Neural cell (in vitro differentiated cells): ENCODE measurements at regions not wholly inside any gene's neighbourhood (a gene's known extent, or its start where the extent isn't known, plus 50 kb on each side); places are given as distances from the start of the nearest gene placed in this dataset.

Experiments used
- H2AFZ ChIP-seq: fragments of 200-600, 300-800 bp; sonication (generic), shearing (Covaris generic); 2 replicates; pipeline ENCODE4 v1.6.0; 2014; ENCODE audit warnings: low read depth, mild to moderate bottlenecking, antibody characterized with exemption, low read length, moderate library complexity
- H3F3A ChIP-seq: fragments of 200-600 bp; shearing (Covaris generic); 2 replicates; pipeline ENCODE4 v1.6.1; 2016; ENCODE audit warnings: mild to moderate bottlenecking, moderate library complexity, mixed read lengths, antibody characterized with exemption, low read length; ENCODE audit not compliant: insufficient read depth, poor library complexity, severe bottlenecking
- H3K27ac ChIP-seq: fragments of 200-600, 300-800 bp; sonication (generic), shearing (Covaris generic); 2 replicates; pipeline ENCODE4 v1.5.1; 2014; ENCODE audit warnings: mild to moderate bottlenecking, low read length, moderate library complexity
- H3K27me3 ChIP-seq: fragments of 300-800, 200-600 bp; sonication (generic), shearing (Covaris generic); 2 replicates; pipeline ENCODE4 v1.6.0; 2014; ENCODE audit warnings: mild to moderate bottlenecking, low read depth, low read length, moderate library complexity; ENCODE audit not compliant: insufficient read depth
- H3K36me3 ChIP-seq: fragments of 300-800, 200-600 bp; sonication (generic), shearing (Covaris generic); 2 replicates; pipeline ENCODE4 v1.5.1; 2014; ENCODE audit warnings: mild to moderate bottlenecking, antibody characterized with exemption, low read length, moderate library complexity; ENCODE audit not compliant: insufficient read depth
- H3K4me2 ChIP-seq: fragments of 300-800, 200-600 bp; sonication (generic), shearing (Covaris generic); 2 replicates; pipeline ENCODE4 v1.6.0; 2014; ENCODE audit warnings: mild to moderate bottlenecking, low read length
- H3K4me3 ChIP-seq: fragments of 300-800, 200-600 bp; sonication (generic), shearing (Covaris generic); 2 replicates; pipeline ENCODE4 v1.5.1; 2014; ENCODE audit warnings: mild to moderate bottlenecking, low read length, moderate library complexity
- H3K79me2 ChIP-seq: fragments of 200-600 bp; shearing (Covaris generic); replicated peaks from 2 replicates; pipeline ENCODE4 v1.6.0; 2014; ENCODE audit warnings: mild to moderate bottlenecking, low read length, moderate library complexity; ENCODE audit not compliant: insufficient read depth
- H3K9ac ChIP-seq: fragments of 300-800, 200-600 bp; sonication (generic), shearing (Covaris generic); 2 replicates; pipeline ENCODE4 v1.6.1; 2016; ENCODE audit warnings: mild to moderate bottlenecking, low read length, mixed read lengths
- H3K9me2 ChIP-seq: fragments of 200-600 bp; shearing (Covaris generic); 2 replicates; pipeline ENCODE4 v1.6.1; 2016; ENCODE audit warnings: mild to moderate bottlenecking, low read length, mixed read lengths; ENCODE audit not compliant: insufficient read depth
- H3K9me3 ChIP-seq: fragments of 200-600, 300-800 bp; sonication (generic), shearing (Covaris generic); 2 replicates; pipeline ENCODE4 v1.6.1; 2016; ENCODE audit warnings: mild to moderate bottlenecking, mixed run types, low read length, moderate library complexity, mixed read lengths
- H4K20me1 ChIP-seq: fragments of 200-600 bp; shearing (Covaris generic); 2 replicates; pipeline ENCODE4 v1.6.1; 2016; ENCODE audit warnings: mild to moderate bottlenecking, mixed run types; ENCODE audit not compliant: insufficient read depth
- EP300 ChIP-seq: fragments of 450-650 bp; conservative IDR thresholded peaks from 2 replicates; pipeline ENCODE4 v1.6.1; 2014; ENCODE audit warnings: antibody characterized with exemption, mild to moderate bottlenecking, moderate library complexity; ENCODE audit not compliant: poor library complexity, severe bottlenecking
- EZH2 ChIP-seq: fragments of 200-600, 300-800 bp; shearing (Covaris generic), sonication (generic); IDR thresholded peaks from 2 replicates; pipeline ENCODE4 v1.6.1; 2014; ENCODE audit warnings: antibody characterized with exemption, low read length, borderline replicate concordance, mild to moderate bottlenecking; ENCODE audit not compliant: insufficient read depth, poor library complexity, severe bottlenecking
- MXI1 ChIP-seq: fragments of 450-650 bp; conservative IDR thresholded peaks from 2 replicates; pipeline ENCODE4 v1.6.1; 2014; ENCODE audit warnings: antibody characterized with exemption, mild to moderate bottlenecking; ENCODE audit not compliant: poor library complexity, severe bottlenecking
- POLR2AphosphoS5 ChIP-seq: IDR thresholded peaks from 2 replicates; pipeline ENCODE4 v1.6.1; 2012
- RAD21 ChIP-seq: fragments of 450-650 bp; conservative IDR thresholded peaks from 2 replicates; pipeline ENCODE4 v1.6.1; 2014; ENCODE audit warnings: antibody characterized with exemption, mild to moderate bottlenecking, moderate library complexity
- SMC3 ChIP-seq: fragments of 450-650 bp; conservative IDR thresholded peaks from 2 replicates; pipeline ENCODE4 v1.6.1; 2014; ENCODE audit warnings: antibody characterized with exemption, mild to moderate bottlenecking, moderate library complexity; ENCODE audit not compliant: poor library complexity
- TAF1 ChIP-seq: IDR thresholded peaks from 2 replicates; pipeline ENCODE4 v1.6.1; 2012; ENCODE audit warnings: low read depth
- TF ChIP-seq, protein P1 (sequence below): fragments of 450-650 bp; IDR thresholded peaks from 2 replicates; pipeline ENCODE4 v1.5.1; 2014; ENCODE audit warnings: antibody characterized with exemption, mild to moderate bottlenecking, moderate library complexity; ENCODE audit not compliant: poor library complexity, severe bottlenecking
- TF ChIP-seq, protein P2 (sequence below): IDR thresholded peaks from 2 replicates; pipeline ENCODE4 v1.6.1; 2012; ENCODE audit warnings: borderline replicate concordance

DNA sequence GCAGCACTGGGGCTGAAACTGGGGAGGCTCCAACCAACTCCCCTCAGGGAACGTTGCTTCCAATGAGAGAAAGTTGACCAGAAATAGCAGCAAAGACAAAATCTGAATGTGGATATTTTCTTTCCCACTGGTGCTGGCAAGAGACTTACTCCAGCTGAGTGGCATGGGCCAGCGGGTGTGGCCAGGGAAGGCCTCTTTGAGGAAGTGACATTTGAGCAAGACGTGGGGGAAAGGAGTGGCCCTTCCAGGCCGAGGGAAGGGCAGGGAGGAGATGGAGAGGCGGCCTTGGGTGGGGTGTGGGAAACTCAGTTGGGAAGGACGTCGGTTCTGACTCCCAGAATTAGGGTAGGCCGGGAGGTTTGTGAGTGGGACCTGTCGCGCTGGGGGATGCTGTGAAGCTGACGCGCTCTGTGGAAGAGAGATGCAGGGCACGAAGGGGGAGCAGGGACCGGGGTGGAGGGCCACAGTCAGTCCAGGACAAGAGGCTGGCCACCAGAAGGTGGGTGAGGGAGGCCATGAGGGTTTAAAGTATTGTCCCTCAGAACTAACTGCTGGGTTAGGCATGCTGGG is 96.7 kb upstream of the IKZF1 start:
- no peak overlapping the region for H3K4me2 ChIP-seq
- H3F3A ChIP-seq = no peaks in the 10 kb centered on the region
- no peak overlapping the region for H2AFZ ChIP-seq
- H3K4me3 ChIP-seq = no peak overlapping the region
- H4K20me1 ChIP-seq = no peaks in the 10 kb centered on the region
- H3K9me2 ChIP-seq = no peaks in the 10 kb centered on the region
- H3K27me3 ChIP-seq = no peaks in the 10 kb centered on the region
- TF ChIP-seq MXI1 = no peak
- H3K9me3 ChIP-seq = no peaks in the 10 kb centered on the region
- no peaks in the 10 kb centered on the region for H3K79me2 ChIP-seq
- H3K36me3 ChIP-seq = no peaks in the 10 kb centered on the region
- no peak overlapping the region for H3K27ac ChIP-seq
- no peak overlapping the region for H3K9ac ChIP-seq

DNA sequence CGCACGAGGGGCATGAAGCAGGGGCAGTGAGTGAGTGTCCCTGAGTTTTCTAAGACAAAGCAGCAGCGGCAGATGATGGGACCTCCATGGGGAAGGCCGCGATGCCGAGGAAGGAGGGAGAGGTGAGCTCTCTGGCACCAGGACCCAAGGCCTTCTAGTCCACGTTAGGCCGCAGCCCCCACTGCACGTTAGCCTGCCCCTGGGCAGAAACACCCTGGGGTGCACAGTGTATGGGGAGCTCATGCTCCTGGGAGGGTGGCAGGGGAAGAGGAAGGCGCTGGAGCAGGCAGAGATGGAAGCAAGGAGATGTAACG is 97.3 kb upstream of the IKZF1 start:
- H2AFZ ChIP-seq = no peak overlapping the region
- no peak overlapping the region for H3K27ac ChIP-seq
- no peak for TF ChIP-seq RAD21
- no peak for TF ChIP-seq EP300
- H3K79me2 ChIP-seq = no peaks in the 10 kb centered on the region
- no peak overlapping the region for H3K9ac ChIP-seq
- H3K4me3 ChIP-seq = no peak overlapping the region
- H3K4me2 ChIP-seq = no peak overlapping the region
- no peaks in the 10 kb centered on the region for H3K9me2 ChIP-seq
- H3K36me3 ChIP-seq = no peaks in the 10 kb centered on the region
- no peaks in the 10 kb centered on the region for H3F3A ChIP-seq
- H3K27me3 ChIP-seq = no peaks in the 10 kb centered on the region
- no peaks in the 10 kb centered on the region for H4K20me1 ChIP-seq
- H3K9me3 ChIP-seq = no peaks in the 10 kb centered on the region

DNA sequence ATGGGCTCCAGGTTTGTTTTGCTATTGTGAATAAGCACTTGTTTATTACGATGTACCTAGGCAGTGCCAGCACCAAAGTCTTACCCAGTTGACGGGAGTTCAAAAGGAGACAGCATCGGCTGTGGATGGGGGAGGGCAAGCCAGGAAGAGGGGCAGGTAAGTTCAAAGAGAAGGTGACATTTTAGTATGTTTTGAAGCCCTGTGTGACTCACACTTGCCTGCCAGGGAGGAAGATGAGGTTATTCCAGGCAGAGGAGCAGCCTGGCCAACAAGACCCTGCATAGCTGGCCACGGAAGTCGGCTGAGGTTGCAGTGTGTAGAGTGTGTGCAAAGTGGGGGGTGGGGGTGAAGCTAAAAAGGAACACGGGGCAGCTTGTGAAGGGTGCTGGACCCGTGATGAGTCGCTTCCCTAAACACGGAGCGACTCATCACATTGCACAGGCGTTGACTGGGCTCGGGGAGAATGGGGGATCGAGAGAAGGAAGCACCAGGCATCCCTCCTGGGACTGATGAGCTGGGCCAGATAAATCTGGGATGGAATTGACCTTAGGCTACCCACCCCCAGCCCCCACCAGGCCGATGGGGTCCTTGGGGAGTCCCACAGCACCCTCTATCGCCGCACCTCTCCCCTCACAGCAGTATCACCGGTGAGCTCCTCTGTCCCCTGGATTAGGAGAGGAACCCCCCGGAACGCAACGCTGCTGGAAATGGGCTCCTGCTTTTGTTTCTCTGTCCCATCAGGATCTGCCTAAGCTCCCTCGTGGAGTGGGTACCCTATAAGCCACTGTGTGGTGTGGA is 97.9 kb upstream of the IKZF1 start:
- TF ChIP-seq, protein P1, sequence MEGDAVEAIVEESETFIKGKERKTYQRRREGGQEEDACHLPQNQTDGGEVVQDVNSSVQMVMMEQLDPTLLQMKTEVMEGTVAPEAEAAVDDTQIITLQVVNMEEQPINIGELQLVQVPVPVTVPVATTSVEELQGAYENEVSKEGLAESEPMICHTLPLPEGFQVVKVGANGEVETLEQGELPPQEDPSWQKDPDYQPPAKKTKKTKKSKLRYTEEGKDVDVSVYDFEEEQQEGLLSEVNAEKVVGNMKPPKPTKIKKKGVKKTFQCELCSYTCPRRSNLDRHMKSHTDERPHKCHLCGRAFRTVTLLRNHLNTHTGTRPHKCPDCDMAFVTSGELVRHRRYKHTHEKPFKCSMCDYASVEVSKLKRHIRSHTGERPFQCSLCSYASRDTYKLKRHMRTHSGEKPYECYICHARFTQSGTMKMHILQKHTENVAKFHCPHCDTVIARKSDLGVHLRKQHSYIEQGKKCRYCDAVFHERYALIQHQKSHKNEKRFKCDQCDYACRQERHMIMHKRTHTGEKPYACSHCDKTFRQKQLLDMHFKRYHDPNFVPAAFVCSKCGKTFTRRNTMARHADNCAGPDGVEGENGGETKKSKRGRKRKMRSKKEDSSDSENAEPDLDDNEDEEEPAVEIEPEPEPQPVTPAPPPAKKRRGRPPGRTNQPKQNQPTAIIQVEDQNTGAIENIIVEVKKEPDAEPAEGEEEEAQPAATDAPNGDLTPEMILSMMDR = no peak
- TF ChIP-seq POLR2AphosphoS5 (no peak), TAF1 (no peak), EZH2 (no peak), MXI1 (no peak), EP300 (no peak), RAD21 (no peak), SMC3 (no peak)
- TF ChIP-seq, protein P2, sequence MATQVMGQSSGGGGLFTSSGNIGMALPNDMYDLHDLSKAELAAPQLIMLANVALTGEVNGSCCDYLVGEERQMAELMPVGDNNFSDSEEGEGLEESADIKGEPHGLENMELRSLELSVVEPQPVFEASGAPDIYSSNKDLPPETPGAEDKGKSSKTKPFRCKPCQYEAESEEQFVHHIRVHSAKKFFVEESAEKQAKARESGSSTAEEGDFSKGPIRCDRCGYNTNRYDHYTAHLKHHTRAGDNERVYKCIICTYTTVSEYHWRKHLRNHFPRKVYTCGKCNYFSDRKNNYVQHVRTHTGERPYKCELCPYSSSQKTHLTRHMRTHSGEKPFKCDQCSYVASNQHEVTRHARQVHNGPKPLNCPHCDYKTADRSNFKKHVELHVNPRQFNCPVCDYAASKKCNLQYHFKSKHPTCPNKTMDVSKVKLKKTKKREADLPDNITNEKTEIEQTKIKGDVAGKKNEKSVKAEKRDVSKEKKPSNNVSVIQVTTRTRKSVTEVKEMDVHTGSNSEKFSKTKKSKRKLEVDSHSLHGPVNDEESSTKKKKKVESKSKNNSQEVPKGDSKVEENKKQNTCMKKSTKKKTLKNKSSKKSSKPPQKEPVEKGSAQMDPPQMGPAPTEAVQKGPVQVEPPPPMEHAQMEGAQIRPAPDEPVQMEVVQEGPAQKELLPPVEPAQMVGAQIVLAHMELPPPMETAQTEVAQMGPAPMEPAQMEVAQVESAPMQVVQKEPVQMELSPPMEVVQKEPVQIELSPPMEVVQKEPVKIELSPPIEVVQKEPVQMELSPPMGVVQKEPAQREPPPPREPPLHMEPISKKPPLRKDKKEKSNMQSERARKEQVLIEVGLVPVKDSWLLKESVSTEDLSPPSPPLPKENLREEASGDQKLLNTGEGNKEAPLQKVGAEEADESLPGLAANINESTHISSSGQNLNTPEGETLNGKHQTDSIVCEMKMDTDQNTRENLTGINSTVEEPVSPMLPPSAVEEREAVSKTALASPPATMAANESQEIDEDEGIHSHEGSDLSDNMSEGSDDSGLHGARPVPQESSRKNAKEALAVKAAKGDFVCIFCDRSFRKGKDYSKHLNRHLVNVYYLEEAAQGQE = no peak
- Histone ChIP-seq H3K4me2 (no peak overlapping the region), H3K27ac (no peak overlapping the region), H3K36me3 (no peaks in the 10 kb centered on the region), H2AFZ (no peak overlapping the region), H3K9me2 (no peaks in the 10 kb centered on the region), H3K9ac (no peak overlapping the region), H3K4me3 (no peak overlapping the region), H3K27me3 (no peaks in the 10 kb centered on the region), H4K20me1 (no peaks in the 10 kb centered on the region), H3F3A (no peaks in the 10 kb centered on the region), H3K9me3 (no peaks in the 10 kb centered on the region), H3K79me2 (no peaks in the 10 kb centered on the region)
